ENCODE measurements at regions not wholly inside any gene's neighbourhood (a gene's known extent, or its start where the extent isn't known, plus 50 kb on each side); places are given as distances from the start of the nearest gene placed in this dataset.

GRCh38 chr5:117809251-117809650 lies 1179.1 kb downstream of the DTWD2 start:
- Histone ChIP-seq H3K4me3 (ENCODE audit: low read length) (no peak overlapping the region), H3K27me3 (ENCODE audit: control insufficient read depth, insufficient read depth, low read length) (no peaks in the 10 kb centered on the region), H3K9ac (ENCODE audit: low read length) (no peak overlapping the region), H3K9me3 (ENCODE audit: control insufficient read depth, low read depth, low read length) (no peaks in the 10 kb centered on the region), H3K27ac (ENCODE audit: low read length) (no peak overlapping the region), H3K4me1 (ENCODE audit: control insufficient read depth, low read depth, low read length) (peaks cover 6% of the 10 kb centered on the region), H3K36me3 (ENCODE audit: control insufficient read depth, low read depth, low read length) (no peaks in the 10 kb centered on the region)

- Histone ChIP-seq H3K27ac (ENCODE audit: low read length) (no peak overlapping the region), H3K9me3 (ENCODE audit: control insufficient read depth, low read depth, low read length) (no peaks in the 10 kb centered on the region), H3K4me3 (ENCODE audit: low read length) (no peak overlapping the region), H3K4me1 (ENCODE audit: control insufficient read depth, low read depth, low read length) (peaks cover 6% of the 10 kb centered on the region), H3K27me3 (ENCODE audit: control insufficient read depth, insufficient read depth, low read length) (no peaks in the 10 kb centered on the region), H3K9ac (ENCODE audit: low read length) (no peak overlapping the region), H3K36me3 (ENCODE audit: control insufficient read depth, low read depth, low read length) (no peaks in the 10 kb centered on the region)
Observed at GRCh38 chr5:117805058-117805457, 1183.3 kb downstream of the DTWD2 start.

GRCh38 chr5:117803533-117803932 lies 1184.8 kb downstream of the DTWD2 start:
- Histone ChIP-seq H3K4me3 (ENCODE audit: low read length) (no peak overlapping the region), H3K9me3 (ENCODE audit: control insufficient read depth, low read depth, low read length) (no peaks in the 10 kb centered on the region), H3K9ac (ENCODE audit: low read length) (no peak overlapping the region), H3K4me1 (ENCODE audit: control insufficient read depth, low read depth, low read length) (peaks cover 6% of the 10 kb centered on the region), H3K27me3 (ENCODE audit: control insufficient read depth, insufficient read depth, low read length) (no peaks in the 10 kb centered on the region), H3K27ac (ENCODE audit: low read length) (no peak overlapping the region), H3K36me3 (ENCODE audit: control insufficient read depth, low read depth, low read length) (no peaks in the 10 kb centered on the region)

GRCh38 chr5:117801583-117801982 lies 1186.8 kb downstream of the DTWD2 start:
- Histone ChIP-seq H3K4me3 (ENCODE audit: low read length) (no peak overlapping the region), H3K9ac (ENCODE audit: low read length) (no peak overlapping the region), H3K9me3 (ENCODE audit: control insufficient read depth, low read depth, low read length) (no peaks in the 10 kb centered on the region), H3K36me3 (ENCODE audit: control insufficient read depth, low read depth, low read length) (no peaks in the 10 kb centered on the region), H3K27ac (ENCODE audit: low read length) (no peak overlapping the region), H3K27me3 (ENCODE audit: control insufficient read depth, insufficient read depth, low read length) (no peaks in the 10 kb centered on the region), H3K4me1 (ENCODE audit: control insufficient read depth, low read depth, low read length) (peaks cover 6% of the 10 kb centered on the region)

GRCh38 chr5:117800261-117800660 lies 1188.1 kb downstream of the DTWD2 start:
- peaks cover 6% of the 10 kb centered on the region for H3K4me1 ChIP-seq (ENCODE audit: control insufficient read depth, low read depth, low read length)
- no peak overlapping the region for H3K9ac ChIP-seq (ENCODE audit: low read length)
- no peaks in the 10 kb centered on the region for H3K27me3 ChIP-seq (ENCODE audit: control insufficient read depth, insufficient read depth, low read length)
- no peak overlapping the region for H3K4me3 ChIP-seq (ENCODE audit: low read length)
- H3K9me3 ChIP-seq (ENCODE audit: control insufficient read depth, low read depth, low read length), result no peaks in the 10 kb centered on the region
- H3K27ac ChIP-seq (ENCODE audit: low read length), result no peak overlapping the region
- no peaks in the 10 kb centered on the region for H3K36me3 ChIP-seq (ENCODE audit: control insufficient read depth, low read depth, low read length)

- no peaks in the 10 kb centered on the region for H3K4me1 ChIP-seq (ENCODE audit: control insufficient read depth, low read depth, low read length)
- H3K4me3 ChIP-seq (ENCODE audit: low read length), result no peak overlapping the region
- no peak overlapping the region for H3K9ac ChIP-seq (ENCODE audit: low read length)
- no peaks in the 10 kb centered on the region for H3K36me3 ChIP-seq (ENCODE audit: control insufficient read depth, low read depth, low read length)
- no peaks in the 10 kb centered on the region for H3K27me3 ChIP-seq (ENCODE audit: control insufficient read depth, insufficient read depth, low read length)
- H3K9me3 ChIP-seq (ENCODE audit: control insufficient read depth, low read depth, low read length), result no peaks in the 10 kb centered on the region
- no peak overlapping the region for H3K27ac ChIP-seq (ENCODE audit: low read length)
Observed at GRCh38 chr5:117794847-117795246, 1193.5 kb downstream of the DTWD2 start.

- no peaks in the 10 kb centered on the region for H3K36me3 ChIP-seq (ENCODE audit: control insufficient read depth, low read depth, low read length)
- H3K9me3 ChIP-seq (ENCODE audit: control insufficient read depth, low read depth, low read length), result no peaks in the 10 kb centered on the region
- no peak overlapping the region for H3K4me3 ChIP-seq (ENCODE audit: low read length)
- no peaks in the 10 kb centered on the region for H3K27me3 ChIP-seq (ENCODE audit: control insufficient read depth, insufficient read depth, low read length)
- no peaks in the 10 kb centered on the region for H3K4me1 ChIP-seq (ENCODE audit: control insufficient read depth, low read depth, low read length)
- H3K9ac ChIP-seq (ENCODE audit: low read length), result no peak overlapping the region
- no peak overlapping the region for H3K27ac ChIP-seq (ENCODE audit: low read length)
Observed at GRCh38 chr5:117793963-117794362, 1194.4 kb downstream of the DTWD2 start.

- Histone ChIP-seq H3K4me1 (ENCODE audit: control insufficient read depth, low read depth, low read length) (no peaks in the 10 kb centered on the region), H3K9me3 (ENCODE audit: control insufficient read depth, low read depth, low read length) (no peaks in the 10 kb centered on the region), H3K27ac (ENCODE audit: low read length) (no peak overlapping the region)
Observed at GRCh38 chr5:117792476-117792875, 1195.9 kb downstream of the DTWD2 start.

GRCh38 chr5:117788596-117788995 lies 1199.8 kb downstream of the DTWD2 start:
- peaks cover 3% of the 10 kb centered on the region for H3K4me1 ChIP-seq (ENCODE audit: control insufficient read depth, low read depth, low read length)
- H3K9me3 ChIP-seq (ENCODE audit: control insufficient read depth, low read depth, low read length), result no peaks in the 10 kb centered on the region
- no peak overlapping the region for H3K4me3 ChIP-seq (ENCODE audit: low read length)
- H3K27me3 ChIP-seq (ENCODE audit: control insufficient read depth, insufficient read depth, low read length), result no peaks in the 10 kb centered on the region
- H3K27ac ChIP-seq (ENCODE audit: low read length), result no peak overlapping the region
- H3K36me3 ChIP-seq (ENCODE audit: control insufficient read depth, low read depth, low read length), result no peaks in the 10 kb centered on the region
- no peak overlapping the region for H3K9ac ChIP-seq (ENCODE audit: low read length)

More at GRCh38 chr5:117792476-117792875, 1195.9 kb downstream of the DTWD2 start:
- Histone ChIP-seq H3K36me3 (ENCODE audit: control insufficient read depth, low read depth, low read length) (no peaks in the 10 kb centered on the region), H3K9ac (ENCODE audit: low read length) (no peak overlapping the region), H3K27me3 (ENCODE audit: control insufficient read depth, insufficient read depth, low read length) (no peaks in the 10 kb centered on the region), H3K4me3 (ENCODE audit: low read length) (no peak overlapping the region)

- Histone ChIP-seq H3K27me3 (ENCODE audit: control insufficient read depth, insufficient read depth, low read length) (no peaks in the 10 kb centered on the region), H3K4me3 (ENCODE audit: low read length) (no peak overlapping the region), H3K9ac (ENCODE audit: low read length) (no peak overlapping the region), H3K27ac (ENCODE audit: low read length) (no peak overlapping the region), H3K9me3 (ENCODE audit: control insufficient read depth, low read depth, low read length) (no peaks in the 10 kb centered on the region), H3K36me3 (ENCODE audit: control insufficient read depth, low read depth, low read length) (no peaks in the 10 kb centered on the region), H3K4me1 (ENCODE audit: control insufficient read depth, low read depth, low read length) (no peaks in the 10 kb centered on the region)
Observed at GRCh38 chr5:117779171-117779570, 1204.5 kb upstream of the SEMA6A start.

- no peak overlapping the region for H3K27ac ChIP-seq (ENCODE audit: low read length)
- H3K36me3 ChIP-seq (ENCODE audit: control insufficient read depth, low read depth, low read length), result no peaks in the 10 kb centered on the region
- H3K4me3 ChIP-seq (ENCODE audit: low read length), result no peak overlapping the region
- H3K4me1 ChIP-seq (ENCODE audit: control insufficient read depth, low read depth, low read length), result no peaks in the 10 kb centered on the region
- H3K27me3 ChIP-seq (ENCODE audit: control insufficient read depth, insufficient read depth, low read length), result no peaks in the 10 kb centered on the region
- H3K9ac ChIP-seq (ENCODE audit: low read length), result no peak overlapping the region
- no peaks in the 10 kb centered on the region for H3K9me3 ChIP-seq (ENCODE audit: control insufficient read depth, low read depth, low read length)
Observed at GRCh38 chr5:117776977-117777376, 1202.4 kb upstream of the SEMA6A start.

GRCh38 chr5:117769877-117770276 lies 1195.3 kb upstream of the SEMA6A start:
- Histone ChIP-seq H3K4me1 (ENCODE audit: control insufficient read depth, low read depth, low read length) (no peaks in the 10 kb centered on the region), H3K4me3 (ENCODE audit: low read length) (no peak overlapping the region), H3K9ac (ENCODE audit: low read length) (no peak overlapping the region), H3K27me3 (ENCODE audit: control insufficient read depth, insufficient read depth, low read length) (no peaks in the 10 kb centered on the region), H3K27ac (ENCODE audit: low read length) (no peak overlapping the region), H3K36me3 (ENCODE audit: control insufficient read depth, low read depth, low read length) (no peaks in the 10 kb centered on the region), H3K9me3 (ENCODE audit: control insufficient read depth, low read depth, low read length) (no peaks in the 10 kb centered on the region)
